SH-SY5Y (cell line): ENCODE measurements at regions not wholly inside any gene's neighbourhood (a gene's known extent, or its start where the extent isn't known, plus 50 kb on each side); places are given as distances from the start of the nearest gene placed in this dataset.

Experiments used
- GATA2 ChIP-seq: IDR thresholded peaks from 2 replicates; pipeline ENCODE4 v1.6.1; 2011; ENCODE audit warnings: mild to moderate bottlenecking, low read depth, low read length
- GATA3 ChIP-seq: IDR thresholded peaks from 2 replicates; pipeline ENCODE4 v1.6.1; 2011; ENCODE audit warnings: low read depth, mild to moderate bottlenecking, low read length, moderate library complexity

GRCh38 chr6:109300874-109301273, 81.4 kb downstream of the CD164 start:
- TF ChIP-seq GATA3 (no peak), GATA2 (no peak)
